ENCODE measurements at regions not wholly inside any gene's neighbourhood (a gene's known extent, or its start where the extent isn't known, plus 50 kb on each side); places are given as distances from the start of the nearest gene placed in this dataset.

DNA sequence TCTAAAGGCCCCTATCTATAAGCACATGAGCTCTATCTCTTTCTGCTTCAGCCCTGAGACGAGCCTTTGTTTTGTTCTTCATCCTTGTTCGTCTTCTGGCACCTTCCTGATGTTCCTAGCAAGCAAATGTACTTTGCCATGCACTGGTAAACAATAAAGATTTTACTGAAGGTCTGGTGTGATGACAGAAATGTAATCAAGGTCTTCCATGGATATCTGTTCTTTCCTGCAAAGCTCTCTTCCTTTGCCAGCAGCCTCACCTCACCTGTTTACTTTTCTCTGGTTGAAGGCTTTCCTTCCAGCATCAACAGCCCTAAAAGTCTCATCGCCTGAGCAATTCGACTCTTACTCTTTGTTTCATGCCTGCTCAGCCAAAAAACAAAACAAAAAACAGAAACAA is 330.3 kb downstream of the PCNX1 start:
- TF ChIP-seq, protein P1, sequence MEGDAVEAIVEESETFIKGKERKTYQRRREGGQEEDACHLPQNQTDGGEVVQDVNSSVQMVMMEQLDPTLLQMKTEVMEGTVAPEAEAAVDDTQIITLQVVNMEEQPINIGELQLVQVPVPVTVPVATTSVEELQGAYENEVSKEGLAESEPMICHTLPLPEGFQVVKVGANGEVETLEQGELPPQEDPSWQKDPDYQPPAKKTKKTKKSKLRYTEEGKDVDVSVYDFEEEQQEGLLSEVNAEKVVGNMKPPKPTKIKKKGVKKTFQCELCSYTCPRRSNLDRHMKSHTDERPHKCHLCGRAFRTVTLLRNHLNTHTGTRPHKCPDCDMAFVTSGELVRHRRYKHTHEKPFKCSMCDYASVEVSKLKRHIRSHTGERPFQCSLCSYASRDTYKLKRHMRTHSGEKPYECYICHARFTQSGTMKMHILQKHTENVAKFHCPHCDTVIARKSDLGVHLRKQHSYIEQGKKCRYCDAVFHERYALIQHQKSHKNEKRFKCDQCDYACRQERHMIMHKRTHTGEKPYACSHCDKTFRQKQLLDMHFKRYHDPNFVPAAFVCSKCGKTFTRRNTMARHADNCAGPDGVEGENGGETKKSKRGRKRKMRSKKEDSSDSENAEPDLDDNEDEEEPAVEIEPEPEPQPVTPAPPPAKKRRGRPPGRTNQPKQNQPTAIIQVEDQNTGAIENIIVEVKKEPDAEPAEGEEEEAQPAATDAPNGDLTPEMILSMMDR (IDR thresholded peaks at IDR 0.05), result no peak
- no peak for TF ChIP-seq POLR2A (IDR thresholded peaks at IDR 0.05)

All from body of pancreas (tissue), 4 donors.